Common myeloid progenitor, CD34-positive (primary cell): ENCODE measurements at regions not wholly inside any gene's neighbourhood (a gene's known extent, or its start where the extent isn't known, plus 50 kb on each side); places are given as distances from the start of the nearest gene placed in this dataset.

Source experiments
- CTCF ChIA-PET: fragments of 350-600 bp; sonication (Branson Sonifier 250); formaldehyde crosslinking; loops from one replicate; lab custom pipeline; 2021; ENCODE audit warnings: antibody characterized with exemption; lab: Charles Lee
- POLR2A ChIA-PET: fragments of 350-600 bp; sonication (Branson Sonifier 250); formaldehyde crosslinking; loops from one replicate; lab custom pipeline; 2021; ENCODE audit warnings: antibody characterized with exemption; lab: Charles Lee
- DNase-seq, 3 donors: peaks; one replicate each; pipeline versions ENCODE4 v3.0.0 to v3.0.0-alpha.2; 2013
- H3K27ac ChIP-seq, 2 experiments: 1 replicate in 1 of 2; 2 replicates in 1 of 2; pipeline ENCODE4 v1.7.0; 2013; ENCODE audit warnings: inconsistent platforms in 2 of 2, low read length in 2 of 2, mild to moderate bottlenecking in 2 of 2, low read depth in 1 of 2, moderate library complexity in 1 of 2; ENCODE audit not compliant: severe bottlenecking in 2 of 2, insufficient read depth in 1 of 2, poor library complexity in 1 of 2
- H3K27me3 ChIP-seq, 5 experiments: replicated peaks in 2 of 5; 1 replicate in 3 of 5; 2 replicates in 2 of 5; pipeline versions ENCODE4 v1.6.1 to v1.7.0; 2013; ENCODE audit warnings: low read length in 4 of 5, mild to moderate bottlenecking in 2 of 5, moderate library complexity in 2 of 5, inconsistent platforms in 1 of 5; ENCODE audit not compliant: insufficient read depth in 5 of 5, control insufficient read depth in 4 of 5
- H3K36me3 ChIP-seq, 4 experiments: 1 replicate in 2 of 4; 2 replicates in 2 of 4; pipeline versions ENCODE4 v1.6.1 to v1.7.0; 2013; ENCODE audit warnings: low read length in 3 of 4, control low read depth in 1 of 4, mild to moderate bottlenecking in 1 of 4; ENCODE audit not compliant: control insufficient read depth in 4 of 4, insufficient read depth in 4 of 4
- H3K4me1 ChIP-seq, 4 experiments: 1 replicate in 3 of 4; 2 replicates in 1 of 4; pipeline versions ENCODE4 v1.6.1 to v1.7.1; 2013; ENCODE audit warnings: low read length in 3 of 4, mild to moderate bottlenecking in 3 of 4, control low read depth in 1 of 4, inconsistent platforms in 1 of 4, moderate library complexity in 1 of 4; ENCODE audit not compliant: control insufficient read depth in 4 of 4, insufficient read depth in 4 of 4; ENCODE audit errors: control extremely low read depth in 1 of 4
- H3K4me3 ChIP-seq, 7 experiments: 1 replicate in 4 of 7; 2 replicates in 3 of 7; pipeline versions ENCODE4 v1.5.1 to v1.7.0; 2013; ENCODE audit warnings: mild to moderate bottlenecking in 7 of 7, low read length in 6 of 7, moderate library complexity in 6 of 7, inconsistent platforms in 2 of 7, low read depth in 2 of 7, control low read depth in 1 of 7; ENCODE audit not compliant: insufficient read depth in 4 of 7, control insufficient read depth in 1 of 7; ENCODE audit errors: extremely low read depth in 1 of 7
- H3K9me3 ChIP-seq, 5 experiments: 1 replicate in 4 of 5; 2 replicates in 1 of 5; pipeline versions ENCODE4 v1.6.1 to v1.7.1; 2013; ENCODE audit warnings: low read length in 4 of 5, mild to moderate bottlenecking in 2 of 5, inconsistent platforms in 1 of 5, low read depth in 1 of 5, moderate library complexity in 1 of 5; ENCODE audit not compliant: control insufficient read depth in 4 of 5, insufficient read depth in 2 of 5; ENCODE audit errors: control extremely low read depth in 1 of 5
- WGBS: methylation state at CpG from one replicate; pipeline ENCODE4 v1.1.5; 2013; ENCODE audit not compliant: insufficient coverage; 5-methylcytosine and 5-hydroxymethylcytosine counted together

DNA sequence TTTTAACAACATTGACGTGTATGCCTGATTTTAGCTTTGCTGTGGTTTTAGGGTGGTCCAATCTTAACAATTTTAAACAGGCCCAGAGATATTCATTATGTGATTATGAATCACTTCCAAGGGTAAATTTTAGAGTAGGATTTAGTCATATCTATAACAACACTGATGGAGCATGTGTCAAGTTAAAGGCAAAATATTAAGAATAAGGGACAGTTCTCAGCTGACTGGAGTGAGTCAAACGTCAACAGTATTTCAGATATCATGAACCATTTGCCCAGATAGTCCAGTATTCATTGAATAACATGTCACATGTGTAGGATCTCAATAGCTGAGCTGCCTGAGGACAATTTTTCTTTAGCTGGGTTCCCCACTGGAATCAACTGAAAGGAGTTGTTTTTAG, 61.3 kb upstream of the VCX2 start:
- no peaks in the 10 kb centered on the region for H3K27me3 ChIP-seq
- no peaks in the 10 kb centered on the region for H3K9me3 ChIP-seq
- WGBS = 67% methylated on average over 1 of the region's 2 CpGs
- no peak overlapping the region for H3K4me3 ChIP-seq
- H3K36me3 ChIP-seq = no peaks in the 10 kb centered on the region
- ChIA-PET POLR2A (no interaction called here), CTCF (no interaction called here)
- no peaks in the 10 kb centered on the region for H3K4me1 ChIP-seq
- no peak for DNase-seq
- H3K27ac ChIP-seq = no peak overlapping the region

DNA sequence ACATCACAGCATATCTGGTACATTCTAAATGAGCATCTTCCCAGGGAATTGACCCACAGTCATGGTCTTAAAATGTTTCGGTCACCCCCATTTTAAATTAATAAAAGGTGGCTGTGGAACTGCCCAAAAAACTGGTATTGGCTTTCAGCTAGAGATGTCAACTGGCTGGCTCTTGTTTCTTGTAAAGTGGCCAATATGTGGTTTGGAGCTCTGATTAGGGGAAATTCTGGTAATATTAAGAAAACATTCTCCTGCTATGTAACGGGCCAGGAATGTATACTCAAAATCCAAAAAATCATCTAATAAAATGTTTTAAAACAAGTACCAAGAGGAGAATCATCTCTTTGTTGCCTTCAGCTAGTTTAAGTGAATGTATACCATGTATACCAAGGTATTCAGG, 62.0 kb upstream of the VCX2 start:
- WGBS = 100% methylated on average over 1 of the region's 2 CpGs
- no peak for DNase-seq
- ChIA-PET CTCF (no interaction called here), POLR2A (no interaction called here)
- no peaks in the 10 kb centered on the region for H3K27me3 ChIP-seq
- no peaks in the 10 kb centered on the region for H3K9me3 ChIP-seq
- H3K27ac ChIP-seq = no peak overlapping the region
- H3K4me3 ChIP-seq = no peak overlapping the region
- H3K4me1 ChIP-seq = no peaks in the 10 kb centered on the region
- no peaks in the 10 kb centered on the region for H3K36me3 ChIP-seq

DNA sequence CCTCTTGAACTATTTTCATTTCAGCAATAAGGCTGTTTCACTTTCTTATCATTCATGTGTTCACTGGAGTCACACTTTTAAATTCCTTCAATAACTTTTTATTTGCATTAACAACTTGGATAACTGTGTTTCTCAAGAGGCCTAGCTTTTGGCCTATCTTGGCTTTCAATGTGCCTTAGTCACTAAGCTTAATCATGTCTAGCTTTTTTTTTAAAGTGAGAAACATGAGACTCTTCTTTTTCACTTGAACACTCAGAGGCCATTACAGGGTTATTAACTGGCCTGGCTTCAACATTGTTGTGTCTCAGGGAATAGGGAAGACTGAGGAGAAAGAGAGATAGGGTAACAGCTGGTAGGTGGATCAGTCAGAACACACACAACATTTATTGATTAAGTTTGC, 64.0 kb upstream of the VCX2 start:
- Histone ChIP-seq H3K4me1 (no peaks in the 10 kb centered on the region), H3K27me3 (no peaks in the 10 kb centered on the region), H3K9me3 (no peaks in the 10 kb centered on the region), H3K4me3 (no peak overlapping the region), H3K36me3 (no peaks in the 10 kb centered on the region), H3K27ac (no peak overlapping the region)
- no peak for DNase-seq
- CTCF ChIA-PET = no interaction called here
- POLR2A ChIA-PET = no interaction called here

DNA sequence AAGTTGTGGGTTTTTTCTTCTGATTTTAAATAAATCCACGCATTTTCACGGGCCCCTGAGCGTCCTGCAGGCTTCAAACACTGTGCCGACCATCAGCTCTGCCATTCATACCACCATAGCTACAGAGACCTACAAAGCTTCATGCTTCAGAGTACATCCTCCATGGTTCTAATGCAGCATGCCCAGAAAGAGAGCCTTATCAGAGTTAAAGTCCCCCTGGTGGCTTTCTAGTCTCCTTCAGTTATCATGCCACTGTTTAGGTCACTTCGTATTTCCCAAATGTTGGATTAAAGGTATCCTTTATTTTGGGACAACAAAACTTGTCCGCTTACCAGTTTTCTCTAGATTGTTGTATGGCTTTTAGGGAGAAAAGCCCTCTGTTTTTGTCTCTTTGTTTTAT, 66.7 kb upstream of the VCX2 start:
- WGBS = no CpG with 5 or more reads among the region's 6 CpGs
- ChIA-PET POLR2A (no interaction called here), CTCF (no interaction called here)
- H3K4me1 ChIP-seq = no peaks in the 10 kb centered on the region
- H3K36me3 ChIP-seq = no peaks in the 10 kb centered on the region
- DNase-seq = no peak
- H3K4me3 ChIP-seq = no peak overlapping the region
- H3K27ac ChIP-seq = no peak overlapping the region
- H3K9me3 ChIP-seq = peaks cover 0 to 1% (median 0%) of the 10 kb centered on the region in 5 experiments
- H3K27me3 ChIP-seq = no peaks in the 10 kb centered on the region

DNA sequence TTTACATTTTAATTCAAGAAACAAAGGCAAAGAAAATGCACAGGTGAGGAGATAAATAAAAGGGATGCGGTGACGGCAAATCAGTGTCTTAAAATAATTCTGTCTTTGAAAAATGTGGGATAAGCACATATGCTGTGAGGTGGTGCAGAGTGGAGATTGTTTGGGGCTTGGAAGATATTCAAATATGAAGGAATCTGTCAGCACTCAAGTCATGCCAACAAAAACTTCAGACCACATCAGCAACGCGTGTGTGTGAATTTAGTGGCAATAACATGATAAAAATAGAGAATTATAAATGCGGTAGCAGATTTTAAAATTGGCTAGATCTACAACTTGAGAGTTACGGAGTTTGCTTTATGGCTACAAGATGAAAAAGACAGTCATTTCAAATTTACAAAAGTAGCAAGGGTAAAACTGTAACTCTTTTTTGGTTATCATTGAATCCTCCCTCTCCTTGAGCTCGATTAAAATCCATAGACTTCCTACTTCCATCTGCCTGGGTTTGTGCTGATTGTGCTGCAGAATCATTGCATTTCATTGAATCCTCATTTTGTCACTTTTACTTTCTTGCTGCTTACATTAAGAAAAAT, 71.5 kb upstream of the VCX2 start:
- CTCF ChIA-PET = no interaction called here
- POLR2A ChIA-PET = no interaction called here
- Histone ChIP-seq H3K4me1 (no peaks in the 10 kb centered on the region), H3K9me3 (peaks cover 0 to 1% (median 0%) of the 10 kb centered on the region in 5 experiments), H3K4me3 (no peak overlapping the region), H3K36me3 (no peaks in the 10 kb centered on the region), H3K27me3 (no peaks in the 10 kb centered on the region), H3K27ac (no peak overlapping the region)
- WGBS = 90% methylated on average over 3 of the region's 7 CpGs
- DNase-seq = no peak

DNA sequence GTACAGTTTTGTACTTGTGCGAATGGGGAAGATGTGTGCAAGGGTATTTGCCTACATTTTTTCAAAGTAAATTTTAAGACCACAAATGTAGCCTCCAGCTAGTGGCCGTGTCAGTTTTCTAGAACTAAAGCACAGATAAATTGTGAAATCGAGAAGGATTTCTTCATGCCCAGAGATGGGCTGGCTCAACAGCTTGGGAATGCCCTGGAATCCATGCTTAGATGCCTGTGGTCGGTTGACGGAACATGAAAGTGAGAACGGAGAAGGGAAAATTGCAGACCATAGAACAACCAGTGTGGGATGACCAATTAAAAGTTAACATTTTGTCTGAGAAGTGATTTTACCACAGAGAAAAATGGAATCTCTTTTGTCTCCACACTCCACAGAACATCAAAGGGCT, 73.2 kb upstream of the VCX2 start:
- Histone ChIP-seq H3K4me3 (no peak overlapping the region), H3K27ac (no peak overlapping the region), H3K9me3 (peaks cover 0 to 1% (median 0%) of the 10 kb centered on the region in 5 experiments), H3K4me1 (no peaks in the 10 kb centered on the region), H3K27me3 (no peaks in the 10 kb centered on the region), H3K36me3 (no peaks in the 10 kb centered on the region)
- no peak for DNase-seq
- ChIA-PET CTCF (no interaction called here), POLR2A (no interaction called here)
- 99% methylated on average over 5 of the region's 6 CpGs for WGBS

DNA sequence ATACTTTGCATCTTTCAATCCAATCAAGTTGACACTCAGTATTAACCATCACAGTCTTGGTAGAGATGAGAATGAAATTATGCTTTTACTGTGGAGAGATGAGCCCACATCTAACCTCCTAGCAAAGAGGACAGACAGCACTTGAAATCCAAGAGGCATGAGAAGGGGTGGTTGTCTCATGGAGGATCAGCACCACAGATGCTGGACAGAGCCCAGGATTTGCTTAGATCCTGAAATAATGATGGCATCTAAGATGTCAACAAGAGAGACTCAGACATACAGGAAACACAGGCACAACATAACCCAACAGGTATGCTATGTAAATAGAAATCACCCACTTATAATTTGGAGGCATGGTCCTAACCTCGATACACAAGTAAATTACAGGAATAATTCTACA, 74.3 kb upstream of the VCX2 start:
- Histone ChIP-seq H3K4me3 (no peak overlapping the region), H3K27ac (no peak overlapping the region), H3K36me3 (no peaks in the 10 kb centered on the region), H3K27me3 (no peaks in the 10 kb centered on the region), H3K9me3 (peaks cover 0 to 1% (median 0%) of the 10 kb centered on the region in 5 experiments), H3K4me1 (no peaks in the 10 kb centered on the region)
- POLR2A ChIA-PET = no interaction called here
- CTCF ChIA-PET = no interaction called here
- no peak for DNase-seq
- WGBS = no CpG with 5 or more reads among the region's 1 CpG
